Large intestine (tissue), 3 donors: ENCODE measurements at regions not wholly inside any gene's neighbourhood (a gene's known extent, or its start where the extent isn't known, plus 50 kb on each side); places are given as distances from the start of the nearest gene placed in this dataset.
"Not testable (repeated sequence)": the region's sequence is repeated elsewhere in the genome, so short reads cannot be mapped to it uniquely, and the experiment has no call there.

ENCODE experiments used
- DNase-seq, 2 donors: peaks; one replicate each; pipeline versions ENCODE4 v3.0.0 to v3.0.0-alpha.2; 2013
- H3K27ac ChIP-seq: one replicate; pipeline ENCODE4 v1.5.1; 2013; ENCODE audit warnings: low read length
- H3K27me3 ChIP-seq: 2 replicates; pipeline ENCODE4 v1.6.1; 2013; ENCODE audit warnings: low read length; ENCODE audit not compliant: control insufficient read depth, insufficient read depth
- H3K36me3 ChIP-seq: 2 replicates; pipeline ENCODE4 v1.6.1; 2013; ENCODE audit warnings: low read length; ENCODE audit not compliant: control insufficient read depth, insufficient read depth
- H3K4me1 ChIP-seq: one replicate; pipeline ENCODE4 v1.6.1; 2013; ENCODE audit warnings: low read length; ENCODE audit not compliant: control insufficient read depth, insufficient read depth
- H3K4me3 ChIP-seq: one replicate; pipeline ENCODE4 v1.5.1; 2013; ENCODE audit warnings: low read length
- H3K9me3 ChIP-seq: one replicate; pipeline ENCODE4 v1.6.1; 2013; ENCODE audit warnings: mild to moderate bottlenecking, low read depth, low read length, moderate library complexity; ENCODE audit not compliant: control insufficient read depth
- WGBS: methylation state at CpG from one replicate; pipeline ENCODE4 v1.1.5; 2013; ENCODE audit warnings: low lambda C conversion rate; ENCODE audit not compliant: insufficient coverage; 5-methylcytosine and 5-hydroxymethylcytosine counted together

DNA sequence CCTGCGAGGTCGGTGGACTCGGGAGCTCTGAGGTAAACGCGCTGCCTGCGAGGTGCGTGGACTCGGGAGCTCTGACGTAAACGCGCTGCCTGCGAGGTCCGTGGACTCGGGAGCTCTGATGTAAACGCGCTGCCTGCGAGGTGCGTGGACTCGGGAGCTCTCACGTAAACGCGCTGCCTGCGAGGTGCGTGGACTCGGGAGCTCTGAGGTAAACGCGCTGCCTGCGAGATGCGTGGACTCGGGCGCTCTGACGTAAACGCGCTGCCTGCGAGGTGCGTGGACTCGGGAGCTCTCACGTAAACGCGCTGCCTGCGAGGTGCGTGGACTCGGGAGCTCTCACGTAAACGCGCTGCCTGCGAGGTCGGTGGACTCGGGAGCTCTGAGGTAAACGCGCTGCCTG, 81.8 kb upstream of the SNTG2 start:
- H3K27ac ChIP-seq, DNase-seq, H3K9me3 ChIP-seq, H3K4me1 ChIP-seq, H3K27me3 ChIP-seq, H3K4me3 ChIP-seq, H3K36me3 ChIP-seq: not testable (repeated sequence)
- WGBS, result no CpG with 5 or more reads among the region's 51 CpGs

DNA sequence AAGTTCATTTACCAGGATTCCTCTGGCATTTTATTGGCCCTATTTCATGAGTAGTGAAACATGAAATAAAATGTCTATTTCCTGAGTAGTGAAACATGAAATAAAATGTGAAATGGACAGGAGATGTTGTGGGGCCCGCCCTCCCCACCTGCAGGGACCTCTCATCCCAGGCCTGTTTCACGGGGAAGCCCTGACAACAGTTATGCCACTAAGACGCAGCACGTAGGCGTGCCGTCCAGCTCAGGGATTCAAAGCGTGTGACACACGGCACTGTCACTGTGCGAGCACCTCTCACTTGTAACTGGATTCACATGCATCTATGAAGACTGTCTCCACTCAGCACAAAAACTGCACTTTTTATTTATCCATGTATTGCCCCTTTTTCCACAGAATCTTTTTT, 83.4 kb upstream of the SNTG2 start:
- no peaks in the 10 kb centered on the region for H3K4me1 ChIP-seq
- H3K27me3 ChIP-seq, result peaks cover 4% of the 10 kb centered on the region
- H3K27ac ChIP-seq, result no peak overlapping the region
- H3K4me3 ChIP-seq, result no peak overlapping the region
- no peak for DNase-seq
- no peaks in the 10 kb centered on the region for H3K36me3 ChIP-seq
- no peaks in the 10 kb centered on the region for H3K9me3 ChIP-seq
- no CpG with 5 or more reads among the region's 9 CpGs for WGBS

DNA sequence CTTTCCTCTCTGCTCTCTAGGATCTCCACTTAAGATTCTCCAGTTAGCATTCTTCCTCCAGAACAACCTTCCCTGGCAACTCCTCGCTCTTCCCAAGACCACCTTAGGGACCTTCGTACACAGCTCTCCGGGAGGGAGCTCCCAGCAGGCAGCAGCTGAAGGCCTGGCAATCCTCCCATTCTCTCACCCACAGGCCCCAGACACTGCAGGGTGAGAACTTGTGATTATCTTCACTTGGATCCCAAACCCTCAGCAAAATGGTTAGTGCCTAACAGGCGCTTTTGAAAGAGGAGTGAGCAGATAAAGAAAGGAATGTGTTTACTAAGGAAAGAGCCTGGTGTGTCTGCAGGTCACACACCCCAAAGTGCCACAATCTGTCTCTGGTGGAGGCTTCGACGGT, 83.8 kb upstream of the SNTG2 start:
- no peak for DNase-seq
- H3K9me3 ChIP-seq, result no peaks in the 10 kb centered on the region
- WGBS, result no CpG with 5 or more reads among the region's 6 CpGs
- H3K4me3 ChIP-seq, result no peak overlapping the region
- H3K27me3 ChIP-seq, result peaks cover 4% of the 10 kb centered on the region
- no peak overlapping the region for H3K27ac ChIP-seq
- H3K4me1 ChIP-seq, result no peaks in the 10 kb centered on the region
- H3K36me3 ChIP-seq, result no peaks in the 10 kb centered on the region

- Histone ChIP-seq H3K27ac (no peak overlapping the region), H3K4me3 (no peak overlapping the region), H3K27me3 (peaks cover 6% of the 10 kb centered on the region), H3K9me3 (no peaks in the 10 kb centered on the region), H3K36me3 (no peaks in the 10 kb centered on the region), H3K4me1 (no peaks in the 10 kb centered on the region)
- DNase-seq, result no peak
- 52% methylated on average over 4 of the region's 15 CpGs for WGBS
These were observed 84.5 kb upstream of the SNTG2 start for GRCh38 chr2:866009-866680.

DNA sequence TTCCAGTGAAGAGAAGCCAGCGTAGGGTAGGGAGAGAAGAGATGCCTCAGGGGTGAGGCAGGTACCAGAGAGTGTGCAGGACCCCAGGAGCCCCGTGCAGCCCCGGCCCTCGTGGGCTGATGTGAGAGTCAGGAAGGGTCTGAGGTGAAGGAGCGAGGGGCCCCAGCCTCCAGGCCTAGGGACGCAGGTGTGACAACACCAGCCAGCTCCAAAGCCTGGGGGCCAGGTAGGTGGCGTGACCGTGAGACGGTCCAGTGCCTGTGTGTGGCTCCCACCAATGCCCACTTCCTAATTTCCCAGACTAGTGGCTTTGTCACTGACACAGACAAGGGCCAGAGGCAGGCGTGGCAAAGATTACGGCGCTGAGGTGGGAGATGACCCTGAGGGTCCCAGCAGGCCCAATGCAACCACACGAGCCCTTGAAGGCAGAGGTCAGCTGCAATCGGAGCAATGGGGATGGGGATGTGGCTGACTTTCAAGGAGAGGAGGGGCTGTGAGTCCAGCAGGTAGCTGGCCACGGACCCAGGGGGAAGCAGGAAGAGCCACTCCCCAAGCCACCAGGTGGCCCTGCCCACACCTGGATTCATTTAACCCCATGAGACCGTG, 86.0 kb upstream of the SNTG2 start:
- no peak for DNase-seq
- Histone ChIP-seq H3K27me3 (peaks cover 2% of the 10 kb centered on the region), H3K36me3 (no peaks in the 10 kb centered on the region), H3K27ac (no peak overlapping the region), H3K4me1 (no peaks in the 10 kb centered on the region), H3K4me3 (no peak overlapping the region), H3K9me3 (no peaks in the 10 kb centered on the region)
- no CpG with 5 or more reads among the region's 16 CpGs for WGBS

- no peak for DNase-seq
- Histone ChIP-seq H3K4me3 (no peak overlapping the region), H3K27ac (no peak overlapping the region), H3K36me3 (no peaks in the 10 kb centered on the region), H3K9me3 (no peaks in the 10 kb centered on the region), H3K4me1 (no peaks in the 10 kb centered on the region), H3K27me3 (peaks cover 2% of the 10 kb centered on the region)
- no CpG with 5 or more reads among the region's 13 CpGs for WGBS
These were observed 86.8 kb upstream of the SNTG2 start for GRCh38 chr2:863732-864450.

GRCh38 chr2:862731-863466, 87.8 kb upstream of the SNTG2 start:
- Histone ChIP-seq H3K27ac (no peak overlapping the region), H3K27me3 (peaks cover 2% of the 10 kb centered on the region), H3K4me1 (no peaks in the 10 kb centered on the region), H3K36me3 (no peaks in the 10 kb centered on the region), H3K9me3 (no peaks in the 10 kb centered on the region), H3K4me3 (no peak overlapping the region)
- no peak for DNase-seq
- 86% methylated on average over 1 of the region's 9 CpGs for WGBS

DNA sequence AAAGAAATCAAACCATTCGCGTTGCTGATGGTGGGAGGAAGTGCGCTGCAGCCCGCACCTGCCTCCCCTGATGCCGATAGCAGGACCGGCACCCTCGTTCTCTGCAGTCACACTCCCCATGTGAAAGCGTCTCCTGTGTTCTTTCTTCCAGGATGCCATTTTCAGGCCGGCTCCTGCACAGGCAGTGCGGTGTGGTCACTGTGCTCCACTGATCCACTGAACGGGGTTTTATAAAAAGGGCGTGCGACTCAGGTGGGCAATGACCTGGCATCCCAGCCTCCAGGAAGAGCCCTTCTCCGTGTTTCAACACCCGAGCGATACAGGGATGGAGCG, 88.3 kb upstream of the SNTG2 start:
- DNase-seq, result no peak
- Histone ChIP-seq H3K4me1 (no peaks in the 10 kb centered on the region), H3K27me3 (peaks cover 2% of the 10 kb centered on the region), H3K27ac (no peak overlapping the region), H3K36me3 (no peaks in the 10 kb centered on the region), H3K4me3 (no peak overlapping the region), H3K9me3 (no peaks in the 10 kb centered on the region)
- 77% methylated on average over 6 of the region's 17 CpGs for WGBS

DNA sequence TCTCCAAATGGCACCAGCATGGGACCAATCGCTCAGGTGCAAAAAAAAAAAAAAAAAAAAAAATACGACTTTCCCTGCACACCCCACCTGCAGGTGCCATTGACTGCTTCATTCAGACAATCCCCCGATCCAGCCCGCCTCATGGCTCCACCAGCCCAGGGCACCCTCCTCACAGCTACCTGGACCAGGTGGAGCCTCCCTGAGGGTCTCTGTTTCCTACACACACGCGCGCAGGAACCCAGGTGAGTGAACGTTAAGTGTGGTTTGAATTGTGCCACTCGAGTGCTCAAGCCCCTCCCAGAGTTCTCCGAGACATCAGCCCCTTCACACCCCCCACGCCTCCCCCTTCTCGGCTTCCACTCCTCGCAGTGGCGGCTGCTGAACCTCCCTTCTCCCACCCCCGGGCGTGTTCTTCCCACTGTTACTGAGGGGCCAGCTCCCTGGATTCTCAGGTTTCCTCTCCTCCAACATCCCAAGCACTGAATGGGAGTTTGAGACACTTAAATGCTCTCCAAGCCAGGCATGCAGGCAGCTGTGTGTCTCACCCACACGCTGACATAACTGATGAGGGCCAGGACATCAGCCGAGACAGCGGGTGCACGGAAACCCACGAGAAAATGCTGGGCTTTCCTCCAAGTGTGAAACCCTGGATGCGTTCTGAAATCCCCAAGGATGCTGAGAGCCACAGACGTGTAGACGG, 88.8 kb upstream of the SNTG2 start:
- no CpG with 5 or more reads among the region's 24 CpGs for WGBS
- Histone ChIP-seq H3K36me3 (no peaks in the 10 kb centered on the region), H3K4me1 (peaks cover 3% of the 10 kb centered on the region), H3K9me3 (no peaks in the 10 kb centered on the region), H3K4me3 (no peak overlapping the region), H3K27ac (no peak overlapping the region), H3K27me3 (peaks cover 2% of the 10 kb centered on the region)
- DNase-seq, result no peak

GRCh38 chr2:860259-860855, 90.3 kb upstream of the SNTG2 start:
- WGBS, result no CpG with 5 or more reads among the region's 14 CpGs
- Histone ChIP-seq H3K9me3 (no peaks in the 10 kb centered on the region), H3K4me1 (peaks cover 11% of the 10 kb centered on the region), H3K4me3 (no peak overlapping the region), H3K27me3 (peaks cover 2% of the 10 kb centered on the region), H3K36me3 (no peaks in the 10 kb centered on the region), H3K27ac (no peak overlapping the region)
- no peak for DNase-seq
